PC-9 (cell line): ENCODE measurements at regions not wholly inside any gene's neighbourhood (a gene's known extent, or its start where the extent isn't known, plus 50 kb on each side); places are given as distances from the start of the nearest gene placed in this dataset.

Experiments used
- EZH2 ChIP-seq: fragments of 200-600 bp; sonication (generic); IDR thresholded peaks from 2 replicates; pipeline ENCODE4 v1.8.0; 2017; ENCODE audit warnings: antibody characterized with exemption, low read depth
- TF ChIP-seq, protein P1 (sequence below): fragments of 200-600 bp; sonication (generic); conservative IDR thresholded peaks from 2 replicates; pipeline ENCODE4 v1.6.1; 2017; ENCODE audit warnings: mixed run types, antibody characterized with exemption, mild to moderate bottlenecking, moderate library complexity

DNA sequence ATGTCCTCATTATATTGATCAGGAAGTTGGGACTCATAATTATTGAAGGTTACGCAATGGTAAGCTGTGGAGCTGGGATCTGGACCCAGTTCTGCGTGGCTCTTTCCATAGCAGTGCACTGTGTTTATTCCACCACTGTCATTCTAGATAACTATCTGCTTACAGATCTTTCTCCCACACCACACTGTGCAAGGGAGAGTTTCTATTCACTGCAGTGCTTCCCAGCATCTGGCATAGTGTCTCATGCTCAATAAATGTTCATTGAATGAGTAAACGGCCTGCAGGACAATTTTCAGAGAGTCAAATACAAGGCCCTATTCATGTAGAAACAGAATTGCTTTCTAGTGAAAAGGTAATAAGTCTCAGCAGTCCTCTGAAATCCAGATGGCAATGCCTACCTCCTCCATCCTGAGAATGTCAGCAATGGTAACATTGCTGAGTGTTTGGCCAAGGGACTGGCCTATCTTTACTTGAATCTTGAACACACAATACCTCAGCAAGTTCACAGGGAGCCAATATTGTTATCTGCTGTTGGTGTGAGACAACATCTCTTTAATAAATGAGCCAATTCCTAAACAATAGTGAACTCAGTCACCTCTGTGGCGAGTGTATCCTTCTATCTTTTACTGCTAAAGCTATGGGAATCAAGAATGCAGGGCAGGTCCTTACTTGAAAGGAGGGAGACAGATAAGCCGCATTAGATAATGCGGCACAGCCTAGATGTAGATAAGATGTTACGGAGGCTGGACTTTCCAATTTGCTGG lies 332.4 kb upstream of the PRICKLE1 start:
- TF ChIP-seq, protein P1, sequence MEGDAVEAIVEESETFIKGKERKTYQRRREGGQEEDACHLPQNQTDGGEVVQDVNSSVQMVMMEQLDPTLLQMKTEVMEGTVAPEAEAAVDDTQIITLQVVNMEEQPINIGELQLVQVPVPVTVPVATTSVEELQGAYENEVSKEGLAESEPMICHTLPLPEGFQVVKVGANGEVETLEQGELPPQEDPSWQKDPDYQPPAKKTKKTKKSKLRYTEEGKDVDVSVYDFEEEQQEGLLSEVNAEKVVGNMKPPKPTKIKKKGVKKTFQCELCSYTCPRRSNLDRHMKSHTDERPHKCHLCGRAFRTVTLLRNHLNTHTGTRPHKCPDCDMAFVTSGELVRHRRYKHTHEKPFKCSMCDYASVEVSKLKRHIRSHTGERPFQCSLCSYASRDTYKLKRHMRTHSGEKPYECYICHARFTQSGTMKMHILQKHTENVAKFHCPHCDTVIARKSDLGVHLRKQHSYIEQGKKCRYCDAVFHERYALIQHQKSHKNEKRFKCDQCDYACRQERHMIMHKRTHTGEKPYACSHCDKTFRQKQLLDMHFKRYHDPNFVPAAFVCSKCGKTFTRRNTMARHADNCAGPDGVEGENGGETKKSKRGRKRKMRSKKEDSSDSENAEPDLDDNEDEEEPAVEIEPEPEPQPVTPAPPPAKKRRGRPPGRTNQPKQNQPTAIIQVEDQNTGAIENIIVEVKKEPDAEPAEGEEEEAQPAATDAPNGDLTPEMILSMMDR = no peak
- no peak for TF ChIP-seq EZH2
